GM10847 (cell line): ENCODE measurements at regions not wholly inside any gene's neighbourhood (a gene's known extent, or its start where the extent isn't known, plus 50 kb on each side); places are given as distances from the start of the nearest gene placed in this dataset.

ENCODE experiments used
- POLR2A ChIP-seq: IDR thresholded peaks from 2 replicates; pipeline ENCODE4 v1.6.1; 2011; ENCODE audit not compliant: insufficient read length; ENCODE audit errors: extremely low read depth

DNA sequence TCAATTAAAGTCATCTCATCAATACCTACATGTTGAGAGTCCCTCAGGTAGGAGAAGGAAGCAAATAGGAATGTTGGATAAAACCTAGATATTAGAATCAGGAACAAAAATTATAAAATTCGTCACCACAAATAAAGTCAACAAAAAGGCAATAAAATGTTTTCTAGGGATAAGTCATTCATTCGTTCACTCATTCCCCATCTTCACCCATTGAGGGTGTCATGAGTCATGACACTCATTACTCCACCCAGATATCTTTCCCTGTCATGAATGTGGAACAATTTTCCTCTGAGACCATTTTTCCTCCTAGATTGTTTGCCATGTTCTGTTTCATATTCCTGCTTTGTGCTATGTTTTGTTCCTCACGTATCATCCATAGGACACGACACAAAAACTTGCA lies 50.9 kb upstream of the OLIG3 start:
- TF ChIP-seq POLR2A: no peak

DNA sequence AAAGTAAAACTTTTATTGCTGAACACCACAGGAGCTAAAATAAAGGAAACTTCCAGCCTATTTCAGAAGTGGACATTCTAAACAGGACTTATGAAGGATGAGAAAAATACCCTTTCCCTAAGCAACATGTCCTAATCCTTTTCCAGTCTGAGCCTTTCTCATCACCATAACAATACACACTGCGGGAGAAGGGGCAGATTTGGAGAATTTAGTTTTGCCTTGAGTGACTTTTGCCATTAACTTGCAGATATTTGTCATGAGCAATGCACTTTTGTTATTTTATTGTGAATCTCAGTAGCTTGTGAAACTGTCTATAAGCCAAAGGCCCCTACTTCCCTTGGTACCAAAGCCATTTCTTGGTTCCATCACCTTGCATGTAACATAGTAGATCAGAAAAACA lies 53.0 kb upstream of the OLIG3 start:
- TF ChIP-seq POLR2A: no peak

DNA sequence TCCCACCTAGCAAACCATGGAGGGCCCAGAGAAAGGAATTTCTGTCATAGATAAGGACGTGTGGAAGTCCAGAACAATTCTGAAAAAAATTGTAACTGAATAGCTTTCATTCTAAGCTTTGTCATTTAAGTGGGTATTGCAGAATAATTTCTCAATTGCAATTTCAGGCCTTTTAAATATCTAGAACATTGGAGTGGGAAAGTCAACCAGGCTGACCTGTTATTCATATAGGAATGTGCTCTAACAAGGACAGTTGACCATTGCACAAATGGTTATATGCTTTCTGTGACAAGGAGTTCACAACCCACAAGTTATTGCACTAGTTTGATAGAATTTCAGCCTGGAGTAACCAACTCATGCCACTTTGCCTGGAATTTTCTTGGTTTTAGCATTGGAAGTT lies 53.4 kb upstream of the OLIG3 start:
- TF ChIP-seq POLR2A: no peak

DNA sequence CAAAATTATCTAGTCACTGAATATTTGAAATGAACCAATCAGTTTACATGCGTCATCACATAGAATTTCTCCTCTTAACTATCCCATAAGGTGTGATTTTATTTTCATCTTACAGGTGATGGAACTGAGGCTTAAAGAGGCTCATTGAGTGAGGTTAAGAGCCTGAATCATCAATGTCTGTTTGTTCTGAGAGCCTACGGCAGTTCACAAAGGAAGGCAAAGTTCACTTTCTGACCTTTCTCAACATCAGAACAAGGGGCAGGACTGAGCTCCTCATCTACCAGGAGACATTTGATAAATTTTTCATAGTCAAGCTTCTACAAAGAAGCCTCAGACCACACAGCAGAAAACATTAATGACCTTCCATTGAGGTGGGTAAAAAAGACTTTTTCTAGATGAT lies 54.9 kb upstream of the OLIG3 start:
- TF ChIP-seq POLR2A: no peak

DNA sequence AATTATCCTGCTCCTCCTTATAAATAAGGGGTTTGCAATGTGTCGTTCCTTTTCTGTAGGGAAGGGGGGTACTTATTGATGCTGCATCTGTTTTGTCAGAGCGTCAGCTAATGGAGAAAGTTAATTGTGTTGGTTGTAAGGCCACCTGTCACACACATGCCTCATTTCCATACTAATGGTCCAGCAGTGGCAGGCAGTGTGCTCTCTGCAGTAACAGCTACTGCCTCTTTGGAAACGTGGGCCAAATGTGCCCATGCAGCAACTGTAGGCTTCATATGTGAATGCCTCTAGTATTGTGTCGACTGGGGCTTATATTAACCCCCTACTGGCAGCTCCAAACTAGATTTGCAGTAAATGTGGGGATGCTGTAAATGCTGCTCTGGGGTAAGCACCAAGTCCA lies 56.3 kb upstream of the OLIG3 start:
- TF ChIP-seq POLR2A: no peak

DNA sequence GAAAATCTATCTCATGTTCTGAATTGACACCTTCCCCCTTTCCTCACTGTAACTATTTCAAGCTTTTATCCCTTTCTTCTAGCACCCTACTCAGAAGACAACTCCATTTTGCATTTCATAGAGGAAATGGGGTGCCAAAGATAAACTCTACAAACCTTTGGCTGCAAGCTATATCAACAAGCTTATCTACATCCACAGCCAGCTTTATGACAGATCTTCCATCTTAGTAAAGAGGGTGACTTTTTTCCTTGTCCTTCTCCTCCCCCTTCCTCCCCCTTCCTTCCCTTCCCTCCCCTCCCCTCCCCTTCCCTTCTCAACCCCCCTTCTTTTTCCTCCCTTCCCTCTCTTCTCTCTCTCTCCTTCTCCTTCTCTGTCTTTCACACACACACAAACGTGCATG lies 58.0 kb upstream of the OLIG3 start:
- no peak for TF ChIP-seq POLR2A

DNA sequence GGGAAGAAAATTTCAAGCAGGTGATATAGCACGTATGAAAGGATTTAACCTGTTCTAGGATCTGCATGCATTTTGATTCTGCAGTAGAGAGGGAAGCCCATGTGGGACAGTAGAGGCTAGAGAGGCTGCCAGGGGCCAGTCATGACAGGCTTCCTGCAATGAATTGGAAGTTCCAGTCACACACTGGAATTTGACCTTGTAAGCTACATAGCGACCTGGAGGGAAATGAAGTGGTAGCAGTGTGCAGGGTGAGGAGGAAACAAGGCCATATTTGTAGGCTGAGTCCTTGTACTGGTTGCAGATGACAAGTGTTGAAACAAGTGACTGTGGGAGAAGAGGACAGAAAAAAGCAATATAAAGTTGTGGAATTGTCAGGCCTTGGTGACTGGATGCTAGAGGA lies 58.6 kb upstream of the OLIG3 start:
- TF ChIP-seq POLR2A: no peak

DNA sequence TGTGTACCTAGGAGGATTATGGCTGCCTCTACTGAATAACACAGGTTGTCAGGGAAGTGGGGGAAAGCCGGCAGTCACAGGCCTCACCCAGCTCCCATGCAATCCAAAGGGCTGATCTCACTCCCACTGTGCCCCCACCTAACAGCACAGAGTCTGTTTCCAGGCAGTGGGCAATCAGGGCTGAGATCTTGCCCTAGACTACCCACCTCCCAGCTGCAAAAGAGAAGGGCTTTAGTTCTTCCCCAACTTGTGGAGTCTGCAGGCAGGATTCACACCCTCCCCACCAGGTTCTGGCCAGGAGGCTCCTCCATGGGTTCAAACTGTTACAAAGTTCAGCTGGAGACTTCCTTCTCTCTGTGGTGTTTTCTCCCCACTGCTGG lies 66.0 kb upstream of the OLIG3 start:
- TF ChIP-seq POLR2A: no peak

DNA sequence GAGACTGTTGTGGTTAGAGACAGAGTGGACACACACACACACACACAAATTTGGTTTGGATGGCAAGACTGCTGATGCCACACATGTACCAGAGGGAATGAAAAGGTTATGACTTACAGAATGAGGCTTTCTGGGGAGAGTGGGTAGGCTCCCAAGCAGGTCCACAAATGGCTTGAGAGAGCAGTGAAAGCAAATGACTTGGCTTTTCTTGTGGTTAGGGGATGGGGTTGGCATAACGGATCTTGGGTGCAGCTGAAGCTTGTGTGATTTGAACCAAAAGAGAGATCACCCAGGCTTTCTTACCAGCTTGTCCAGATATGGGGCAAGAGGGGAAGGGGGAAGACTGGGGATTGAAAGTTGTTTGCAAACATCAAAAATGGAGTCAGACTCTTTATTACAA lies 73.9 kb upstream of the OLIG3 start:
- TF ChIP-seq POLR2A: no peak

DNA sequence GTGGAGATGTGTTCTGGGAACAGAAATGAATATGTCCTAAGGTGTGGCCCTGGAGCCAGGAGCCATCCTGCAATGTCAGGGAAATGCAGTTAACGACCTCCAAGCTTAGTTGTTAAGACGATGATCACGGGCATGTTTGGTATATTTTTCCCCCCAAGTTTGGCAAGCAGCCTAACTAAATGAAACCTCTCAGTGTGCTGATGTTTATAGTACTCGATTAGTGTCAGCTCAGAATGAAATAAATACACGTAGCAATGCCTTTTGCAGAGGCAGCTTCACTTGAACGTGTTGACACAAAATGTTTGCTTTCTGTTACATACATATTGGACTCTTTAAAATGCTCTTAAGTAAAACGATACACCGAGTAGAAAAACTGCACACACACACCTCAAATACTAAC lies 76.2 kb upstream of the OLIG3 start:
- TF ChIP-seq POLR2A: no peak

DNA sequence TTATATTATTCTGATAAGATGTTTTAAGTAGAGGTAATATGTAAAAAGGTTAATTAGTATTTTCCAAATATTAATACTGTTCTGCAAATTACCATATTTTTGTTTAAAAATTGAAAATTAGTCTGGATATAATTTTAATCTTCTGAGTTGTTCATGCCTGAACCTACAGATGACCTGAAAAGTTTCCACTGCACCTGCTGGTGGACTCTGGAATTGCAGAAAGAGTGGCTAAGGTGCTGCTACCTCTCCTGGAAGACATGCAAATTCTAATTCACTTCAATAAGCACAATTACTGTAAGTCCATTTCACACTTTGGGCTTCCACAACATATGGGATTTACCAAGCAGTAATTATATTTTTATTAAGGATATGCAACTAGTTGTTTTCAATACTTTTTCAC lies 77.7 kb upstream of the OLIG3 start:
- TF ChIP-seq POLR2A: no peak

DNA sequence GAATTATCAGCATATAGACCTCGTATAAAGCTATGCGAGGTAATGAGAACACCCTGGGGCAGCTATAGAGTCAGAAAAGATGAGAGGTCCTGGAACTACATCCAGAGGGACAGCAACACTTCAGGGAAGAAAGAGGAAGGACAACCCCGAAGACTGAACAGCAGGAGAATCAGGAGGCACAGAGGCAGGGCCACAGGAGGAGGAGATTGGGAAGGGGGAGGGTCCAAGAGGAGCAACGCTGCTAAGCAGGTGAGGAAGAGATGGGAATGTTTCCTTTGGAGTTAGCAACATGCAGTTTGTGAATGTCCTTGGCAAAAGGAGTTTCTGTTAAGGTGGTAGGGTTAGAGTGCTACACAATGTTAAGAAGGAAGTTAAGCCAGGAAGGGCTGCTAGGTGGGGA lies 79.5 kb upstream of the OLIG3 start:
- no peak for TF ChIP-seq POLR2A

DNA sequence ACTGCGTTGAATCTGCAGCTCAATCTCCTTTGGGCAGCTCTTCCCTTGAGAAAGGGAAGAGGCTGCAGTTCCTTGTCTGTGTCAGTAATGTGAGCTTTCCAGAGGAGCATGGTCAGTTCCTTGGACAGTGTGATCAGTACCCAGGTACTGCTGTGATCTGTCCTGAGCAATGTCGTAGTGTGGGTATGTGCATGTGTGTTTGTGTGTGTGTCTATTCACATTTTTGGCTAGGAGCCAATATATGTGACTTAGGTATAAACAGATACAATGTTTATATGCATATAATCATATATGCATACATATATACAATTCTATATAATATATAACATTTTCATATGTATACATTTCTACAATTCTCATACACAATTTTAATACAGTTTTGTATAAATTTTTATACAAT lies 85.4 kb upstream of the OLIG3 start:
- TF ChIP-seq POLR2A: no peak

DNA sequence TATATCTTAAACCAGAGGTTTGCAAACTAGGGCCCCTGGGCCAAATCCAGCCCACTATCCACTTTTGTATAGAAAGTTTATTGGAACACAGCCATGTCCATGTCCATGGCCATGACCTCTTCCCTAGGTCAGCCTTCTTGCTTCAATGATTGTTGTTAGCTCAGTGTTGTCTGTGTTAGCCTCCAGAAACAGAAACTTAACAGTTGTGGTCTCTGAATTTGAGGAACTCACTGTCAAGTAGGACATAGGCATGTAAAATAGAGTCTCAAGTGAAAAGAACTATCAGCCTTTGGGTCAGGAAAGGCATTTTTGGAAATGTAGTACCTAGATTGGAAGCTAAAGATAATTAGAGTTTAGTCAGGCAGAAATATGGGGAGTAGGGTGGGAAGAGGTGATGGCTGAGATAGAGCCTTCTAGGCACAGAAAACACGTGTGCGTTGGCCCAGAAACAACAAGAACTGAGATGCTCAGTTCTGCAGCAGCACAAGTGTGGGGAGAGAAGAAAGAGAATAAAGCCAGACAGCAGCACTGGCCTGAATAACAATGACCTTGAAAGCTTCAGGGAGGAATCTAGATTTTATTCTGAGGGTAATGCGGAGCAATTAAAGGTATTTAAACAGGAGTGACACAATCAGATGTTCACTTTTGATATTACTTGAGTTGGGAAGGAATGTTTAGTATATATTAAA lies 87.0 kb upstream of the OLIG3 start:
- no peak for TF ChIP-seq POLR2A

DNA sequence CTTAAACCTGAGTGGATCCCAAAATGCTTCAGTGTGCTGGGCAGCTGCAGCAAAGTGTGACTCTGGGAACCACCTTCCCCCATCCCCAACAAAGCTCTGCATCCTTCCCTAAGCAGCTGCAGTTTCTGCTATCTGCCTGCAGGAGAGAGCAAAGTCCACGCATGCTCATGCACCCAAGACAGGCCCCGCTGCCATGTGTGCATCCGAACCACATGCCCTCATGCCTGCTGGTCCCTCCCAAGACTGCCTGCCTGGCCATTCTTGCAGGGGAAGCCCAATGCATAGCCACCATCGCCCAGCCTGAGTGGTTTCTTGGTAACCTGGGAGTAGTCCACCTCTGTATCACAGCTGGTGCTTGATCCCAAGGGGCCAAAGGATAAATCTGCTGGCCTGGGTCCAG lies 94.3 kb upstream of the OLIG3 start:
- TF ChIP-seq POLR2A: no peak

DNA sequence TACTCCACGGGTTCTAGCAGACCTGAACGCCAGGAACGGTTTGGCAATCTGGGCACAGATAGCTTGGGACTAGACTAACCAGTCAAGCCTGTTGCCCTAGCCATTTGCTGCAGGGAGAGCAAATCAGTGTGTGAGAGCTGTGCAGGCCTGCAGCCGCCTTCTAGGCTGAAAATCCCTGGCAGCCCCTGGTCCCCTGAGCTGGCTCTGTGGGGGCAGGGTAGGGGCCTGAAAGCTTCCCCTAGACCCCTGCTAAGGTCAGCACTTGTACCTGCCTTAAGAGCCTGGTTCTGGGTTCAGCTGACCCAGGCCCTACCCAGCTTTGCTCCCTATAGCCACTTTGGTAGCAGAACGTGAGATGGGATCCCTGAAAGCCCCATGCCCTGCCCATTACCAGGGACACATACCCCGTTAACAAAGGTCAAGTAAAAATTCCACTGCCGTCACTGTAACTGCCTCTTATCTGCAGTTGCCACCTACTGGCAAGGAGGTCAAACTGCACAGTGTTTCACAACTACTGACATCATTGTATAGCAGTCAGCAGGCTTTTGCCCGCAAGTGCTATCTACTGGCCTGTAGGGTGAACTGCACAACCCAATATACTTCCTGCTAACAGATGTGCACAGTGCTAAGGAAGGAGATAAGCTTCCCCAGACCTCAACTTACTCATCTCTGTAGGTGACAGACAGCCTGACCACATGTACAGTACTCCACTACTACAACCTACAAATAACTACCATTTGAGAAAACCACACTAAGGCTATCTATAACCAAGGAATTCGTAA lies 95.1 kb upstream of the OLIG3 start:
- TF ChIP-seq POLR2A: no peak

DNA sequence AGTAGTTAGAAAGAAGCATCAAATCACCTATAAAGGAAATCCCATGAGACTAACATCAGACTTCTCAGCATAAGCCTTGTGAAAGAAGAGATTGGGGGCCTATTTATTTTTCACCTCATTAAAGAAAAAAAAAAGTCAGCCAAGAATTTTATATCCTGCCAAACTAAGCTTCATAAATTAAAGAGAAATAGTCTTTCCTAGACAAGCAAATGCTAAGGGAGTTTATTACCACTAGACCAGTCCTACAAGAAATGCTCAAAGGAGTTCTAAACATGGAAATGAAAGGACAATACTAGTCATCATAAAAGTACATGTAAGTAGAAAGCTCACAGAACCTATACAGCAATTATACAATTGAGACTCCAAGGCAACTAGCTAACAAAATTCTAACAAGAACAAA lies 96.5 kb upstream of the OLIG3 start:
- no peak for TF ChIP-seq POLR2A
